Dendritic cell treated with granulocyte-macrophage colony-stimulating factor and Interleukin-4, amounts not matched to agents 40 ng/mL and 50 ng/mL, for 4 days (primary cell): ENCODE measurements at regions not wholly inside any gene's neighbourhood (a gene's known extent, or its start where the extent isn't known, plus 50 kb on each side); places are given as distances from the start of the nearest gene placed in this dataset.
A peak's percentile ranks its signal among the peaks of the same experiment; 100 is the strongest.

ENCODE experiments used
- H3K27ac Mint-ChIP-seq: one replicate; pipeline ENCODE4 v1.8.0; 2022; ENCODE audit warnings: mild to moderate bottlenecking, mixed read lengths
- H3K27me3 Mint-ChIP-seq: one replicate; pipeline ENCODE4 v1.8.0; 2022; ENCODE audit warnings: mild to moderate bottlenecking, mixed read lengths
- H3K36me3 Mint-ChIP-seq: one replicate; pipeline ENCODE4 v1.8.0; 2022; ENCODE audit warnings: low read depth, mixed read lengths
- H3K4me1 Mint-ChIP-seq: one replicate; pipeline ENCODE4 v1.8.0; 2022; ENCODE audit warnings: low read depth, mixed read lengths
- H3K4me3 Mint-ChIP-seq: one replicate; pipeline ENCODE4 v1.8.0; 2022; ENCODE audit warnings: mild to moderate bottlenecking, moderate library complexity, mixed read lengths
- H3K9me3 Mint-ChIP-seq: one replicate; pipeline ENCODE4 v1.8.0; 2022; ENCODE audit warnings: mixed read lengths
- intact Hi-C: fragments of 100-400 bp; cut with micrococcal nuclease; formaldehyde crosslinking; loops from one replicate; pipeline ENCODE4 v1.15.0; 2022

DNA sequence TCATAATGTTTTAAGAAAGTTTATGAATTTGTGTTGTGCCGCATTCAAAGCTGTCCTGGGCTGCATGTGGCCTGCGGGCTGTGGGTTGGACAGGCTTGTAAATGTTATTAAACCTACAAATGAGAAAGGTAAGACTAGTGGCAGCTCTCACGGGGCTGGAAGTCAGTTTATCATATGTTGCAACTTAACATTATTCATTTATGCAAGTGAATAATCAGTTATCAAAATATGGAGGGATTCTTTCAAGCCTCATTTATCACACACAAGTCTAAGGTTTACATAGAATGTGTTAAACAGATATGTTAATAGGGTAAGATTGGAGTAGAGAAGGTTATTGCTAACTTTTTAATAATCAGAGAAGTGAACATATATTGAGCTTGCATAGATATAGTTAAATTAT, 442.5 kb upstream of the RGS6 start:
- intact Hi-C loops, result no loop called here
- peaks cover 11% of the 10 kb centered on the region for H3K4me1 Mint-ChIP-seq
- peaks cover 24% of the 10 kb centered on the region for H3K36me3 Mint-ChIP-seq
- no peaks in the 10 kb centered on the region for H3K27me3 Mint-ChIP-seq
- no peak overlapping the region for H3K4me3 Mint-ChIP-seq
- no peaks in the 10 kb centered on the region for H3K9me3 Mint-ChIP-seq
- H3K27ac Mint-ChIP-seq, result no peak overlapping the region

GRCh38 chr14:71491931-71492330, 440.3 kb upstream of the RGS6 start:
- H3K36me3 Mint-ChIP-seq, result peaks cover 13% of the 10 kb centered on the region
- peaks cover 10% of the 10 kb centered on the region for H3K4me1 Mint-ChIP-seq
- H3K4me3 Mint-ChIP-seq, result no peak overlapping the region
- no peak overlapping the region for H3K27ac Mint-ChIP-seq
- intact Hi-C loops, result no loop called here
- no peaks in the 10 kb centered on the region for H3K27me3 Mint-ChIP-seq
- no peaks in the 10 kb centered on the region for H3K9me3 Mint-ChIP-seq

DNA sequence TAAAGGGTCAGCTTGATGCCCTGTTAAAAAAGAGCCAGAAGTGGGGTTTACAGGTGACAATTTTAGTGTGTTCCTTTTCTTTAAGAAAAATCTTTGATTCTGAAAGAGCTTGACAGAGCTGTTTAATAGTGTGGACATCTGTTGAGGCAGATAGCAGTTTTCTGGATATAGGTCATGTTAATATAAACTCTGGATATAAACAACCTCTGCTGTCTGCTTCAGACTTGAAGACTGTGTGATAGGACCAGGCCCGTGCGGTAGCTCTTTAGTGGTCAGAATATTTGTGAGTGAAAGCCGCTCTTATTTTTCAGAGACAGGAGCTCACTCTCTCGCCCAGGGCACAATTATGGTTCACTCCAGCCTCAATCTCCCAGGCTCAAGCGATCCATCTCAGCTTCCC, 439.9 kb upstream of the RGS6 start:
- Mint-ChIP-seq H3K4me3 (no peak overlapping the region), H3K36me3 (peaks cover 8% of the 10 kb centered on the region), H3K9me3 (no peaks in the 10 kb centered on the region), H3K4me1 (peaks cover 6% of the 10 kb centered on the region), H3K27me3 (no peaks in the 10 kb centered on the region), H3K27ac (no peak overlapping the region)
- intact Hi-C loops, result no loop called here

GRCh38 chr14:71497645-71498086, 434.6 kb upstream of the RGS6 start:
- Mint-ChIP-seq H3K36me3 (no peaks in the 10 kb centered on the region), H3K27me3 (no peaks in the 10 kb centered on the region), H3K27ac (no peak overlapping the region), H3K4me1 (no peaks in the 10 kb centered on the region), H3K4me3 (no peak overlapping the region), H3K9me3 (no peaks in the 10 kb centered on the region)
- intact Hi-C loops, result no loop called here

- Mint-ChIP-seq H3K9me3 (no peaks in the 10 kb centered on the region), H3K4me1 (no peaks in the 10 kb centered on the region), H3K27ac (no peak overlapping the region), H3K27me3 (no peaks in the 10 kb centered on the region), H3K4me3 (no peak overlapping the region), H3K36me3 (no peaks in the 10 kb centered on the region)
- intact Hi-C loops, result no loop called here
Measured at GRCh38 chr14:71498212-71498611, 434.0 kb upstream of the RGS6 start.

DNA sequence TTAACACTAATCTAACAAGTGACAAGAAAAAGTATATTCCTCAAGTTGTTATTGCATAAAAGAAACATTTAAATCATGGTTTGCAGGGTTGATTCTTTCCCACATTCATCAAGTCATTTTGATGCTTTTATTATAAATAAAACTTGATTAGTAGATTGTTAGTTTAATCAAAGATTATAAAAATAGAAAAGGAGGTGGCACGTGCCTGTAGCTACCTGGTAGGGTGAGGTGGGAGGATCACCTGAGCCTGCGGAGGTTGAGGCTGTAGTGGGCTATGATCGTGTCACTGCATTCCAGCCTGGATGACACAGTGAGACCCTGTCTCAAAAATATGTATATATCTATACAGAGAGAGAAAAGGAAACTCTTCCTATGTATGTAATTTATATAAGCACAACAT, 433.2 kb upstream of the RGS6 start:
- no peaks in the 10 kb centered on the region for H3K9me3 Mint-ChIP-seq
- intact Hi-C loops, result no loop called here
- H3K4me1 Mint-ChIP-seq, result no peaks in the 10 kb centered on the region
- no peak overlapping the region for H3K27ac Mint-ChIP-seq
- H3K36me3 Mint-ChIP-seq, result no peaks in the 10 kb centered on the region
- no peaks in the 10 kb centered on the region for H3K27me3 Mint-ChIP-seq
- H3K4me3 Mint-ChIP-seq, result no peak overlapping the region

GRCh38 chr14:71507681-71508080, 424.5 kb upstream of the RGS6 start:
- intact Hi-C loops, result no loop called here
- Mint-ChIP-seq H3K27me3 (no peaks in the 10 kb centered on the region), H3K36me3 (peaks cover 9% of the 10 kb centered on the region), H3K27ac (no peak overlapping the region), H3K9me3 (no peaks in the 10 kb centered on the region), H3K4me1 (peaks cover 12% of the 10 kb centered on the region), H3K4me3 (no peak overlapping the region)

GRCh38 chr14:71508901-71509300, 423.3 kb upstream of the RGS6 start:
- peaks cover 22% of the 10 kb centered on the region for H3K36me3 Mint-ChIP-seq
- no peak overlapping the region for H3K4me3 Mint-ChIP-seq
- H3K27ac Mint-ChIP-seq, result no peak overlapping the region
- intact Hi-C loops, result no loop called here
- no peaks in the 10 kb centered on the region for H3K27me3 Mint-ChIP-seq
- H3K9me3 Mint-ChIP-seq, result no peaks in the 10 kb centered on the region
- peaks cover 12% of the 10 kb centered on the region for H3K4me1 Mint-ChIP-seq

- peaks cover 39% of the 10 kb centered on the region for H3K36me3 Mint-ChIP-seq
- H3K9me3 Mint-ChIP-seq, result no peaks in the 10 kb centered on the region
- H3K4me3 Mint-ChIP-seq, result no peak overlapping the region
- H3K27ac Mint-ChIP-seq, result no peak overlapping the region
- intact Hi-C loops, result no loop called here
- peaks cover 12% of the 10 kb centered on the region for H3K4me1 Mint-ChIP-seq
- H3K27me3 Mint-ChIP-seq, result no peaks in the 10 kb centered on the region
Measured at GRCh38 chr14:71511152-71511551, 421.1 kb upstream of the RGS6 start.

DNA sequence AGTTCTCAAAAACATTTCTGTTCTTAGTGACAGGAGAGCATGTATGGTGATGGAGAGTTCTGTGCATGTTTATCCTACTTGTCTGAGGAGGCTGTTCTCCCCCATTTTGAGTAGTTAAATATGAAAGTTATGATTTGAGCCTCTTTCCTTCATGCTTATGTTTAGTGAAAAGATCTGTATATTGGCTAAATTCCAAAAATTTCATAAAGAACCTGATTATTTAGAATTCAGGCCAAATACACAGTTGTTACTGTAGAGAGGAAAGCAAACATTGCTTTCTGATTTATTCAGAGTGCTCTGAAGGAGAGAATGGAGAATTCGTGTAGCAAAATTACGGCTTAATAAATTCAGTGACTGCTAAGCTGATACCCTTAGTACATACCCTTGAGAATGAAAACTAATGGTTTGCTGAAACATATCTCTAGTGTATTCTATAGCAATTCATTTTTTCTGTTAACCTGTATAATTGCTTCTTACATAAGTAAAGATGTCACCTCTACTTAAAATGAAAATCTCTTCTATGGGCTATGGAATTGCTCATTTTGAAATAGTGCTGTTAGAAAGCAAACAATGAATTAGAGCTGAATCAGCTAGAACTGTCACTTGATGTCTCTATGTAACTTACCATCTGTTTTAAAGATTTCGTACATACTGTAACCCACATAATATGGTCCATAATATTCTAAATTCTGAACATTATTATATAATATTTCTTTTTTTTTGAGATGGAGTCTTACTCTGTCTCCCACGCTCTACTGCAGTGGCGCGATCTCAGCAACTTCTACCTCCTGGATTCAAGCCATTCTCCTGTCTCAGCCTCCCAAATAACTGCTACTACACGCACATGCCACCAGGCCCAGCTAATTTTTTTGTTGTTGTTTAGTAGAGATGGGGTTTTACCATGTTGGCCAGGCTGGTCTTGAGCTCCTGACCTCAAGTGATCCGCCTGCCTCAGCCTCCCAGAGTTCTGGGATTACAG, 417.0 kb upstream of the RGS6 start:
- intact Hi-C loops, result no loop called here
- Mint-ChIP-seq H3K27me3 (no peaks in the 10 kb centered on the region), H3K36me3 (peaks cover 52% of the 10 kb centered on the region), H3K9me3 (no peaks in the 10 kb centered on the region), H3K4me3 (no peak overlapping the region), H3K4me1 (peaks cover 12% of the 10 kb centered on the region), H3K27ac (no peak overlapping the region)

DNA sequence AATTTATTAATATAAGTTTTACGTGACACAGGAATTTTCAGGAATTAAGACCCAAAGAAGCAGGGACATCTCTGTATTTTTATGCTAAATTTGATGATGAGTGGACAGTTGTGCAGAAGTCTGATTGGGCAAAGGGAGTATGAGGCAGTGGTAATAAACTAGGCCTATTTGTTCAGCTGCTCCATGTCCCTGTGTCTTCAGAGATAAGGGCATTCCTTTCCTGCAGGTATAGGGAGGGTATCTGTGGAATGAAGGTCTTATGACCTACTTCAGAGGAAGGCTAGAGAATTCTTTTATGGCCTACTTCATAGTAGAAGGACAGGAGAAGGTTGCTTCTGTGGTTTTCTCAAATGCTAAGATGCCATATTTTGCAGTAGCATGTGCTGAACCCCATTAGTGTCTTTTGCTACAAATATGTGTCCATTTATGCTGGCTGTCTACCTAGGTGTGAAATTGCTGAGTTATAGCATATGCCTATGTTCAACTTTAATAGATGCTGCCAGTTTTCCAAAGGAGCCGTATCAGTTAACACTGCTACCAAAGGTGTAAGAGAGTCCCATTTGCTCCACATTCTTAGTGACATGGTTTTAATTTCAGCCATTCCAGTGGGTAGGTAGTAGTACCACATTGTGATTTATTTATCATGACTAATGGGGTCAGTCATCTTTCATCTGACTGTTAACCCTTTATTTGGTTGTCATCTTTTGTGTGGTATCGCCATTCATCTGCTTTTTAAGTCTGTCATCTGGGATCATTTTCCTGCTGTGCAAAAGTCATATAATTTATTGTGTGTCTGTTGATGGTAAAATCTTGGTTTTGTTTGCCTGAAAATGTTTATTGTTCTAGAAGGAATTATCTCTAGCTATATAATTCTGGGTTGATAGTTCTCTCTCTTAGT, 410.7 kb upstream of the RGS6 start:
- no peaks in the 10 kb centered on the region for H3K27me3 Mint-ChIP-seq
- H3K36me3 Mint-ChIP-seq, result peaks cover 33% of the 10 kb centered on the region
- H3K4me1 Mint-ChIP-seq, result peaks cover 12% of the 10 kb centered on the region

GRCh38 chr14:71523630-71524319, 408.5 kb upstream of the RGS6 start:
- Mint-ChIP-seq H3K4me3 (no peak overlapping the region), H3K4me1 (peaks cover 6% of the 10 kb centered on the region), H3K36me3 (peaks cover 24% of the 10 kb centered on the region), H3K9me3 (no peaks in the 10 kb centered on the region), H3K27ac (no peak overlapping the region), H3K27me3 (no peaks in the 10 kb centered on the region)
- intact Hi-C loops, result no loop called here

More for the DNA sequence above, 410.7 kb upstream of the RGS6 start:
- Mint-ChIP-seq H3K4me3 (no peak overlapping the region), H3K27ac (no peak overlapping the region), H3K9me3 (no peaks in the 10 kb centered on the region)
- intact Hi-C loops, result no loop called here

DNA sequence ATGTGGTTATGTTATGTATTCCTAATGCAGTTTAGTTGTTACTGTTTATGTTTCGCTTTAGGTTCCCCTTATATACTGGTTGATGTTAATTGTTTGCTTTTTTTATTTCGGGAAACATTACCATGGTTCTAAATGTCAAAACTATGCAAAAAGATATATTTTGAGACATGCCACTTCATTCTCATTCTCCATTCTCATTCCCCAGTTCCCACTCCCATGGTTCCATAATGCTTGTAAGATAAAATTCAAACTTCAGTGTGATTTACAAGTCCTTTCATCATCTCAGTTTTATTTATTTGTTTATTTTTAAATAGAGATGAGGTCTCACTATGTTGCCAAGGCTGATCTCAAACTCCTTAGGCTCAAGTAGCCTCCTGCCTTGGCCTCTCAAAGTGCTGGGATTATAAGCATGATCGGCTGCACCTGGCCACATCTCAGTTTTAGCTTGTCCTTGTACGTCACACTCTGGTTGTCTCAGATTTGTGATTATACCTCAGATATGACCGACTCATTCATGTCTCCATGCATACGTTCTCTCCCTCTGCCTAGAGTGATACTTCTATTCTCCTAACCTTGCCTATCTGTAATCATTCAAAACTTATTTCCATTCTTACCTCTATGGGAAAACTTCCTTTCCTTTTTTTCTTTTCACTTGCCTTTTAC, 407.8 kb upstream of the RGS6 start:
- no peaks in the 10 kb centered on the region for H3K9me3 Mint-ChIP-seq
- H3K36me3 Mint-ChIP-seq, result peaks cover 21% of the 10 kb centered on the region
- peak overlapping the region; percentile 1 for H3K27ac Mint-ChIP-seq
- intact Hi-C loops, result no loop called here
- no peak overlapping the region for H3K4me3 Mint-ChIP-seq
- H3K27me3 Mint-ChIP-seq, result no peaks in the 10 kb centered on the region
- H3K4me1 Mint-ChIP-seq, result no peaks in the 10 kb centered on the region
